Osteoblast (primary cell): ENCODE measurements at regions not wholly inside any gene's neighbourhood (a gene's known extent, or its start where the extent isn't known, plus 50 kb on each side); places are given as distances from the start of the nearest gene placed in this dataset.

ENCODE experiments used
- DNase-seq: peaks from one replicate; pipeline ENCODE4 v3.0.0; 2011; ENCODE audit warnings: low spot score, mixed read lengths; ENCODE audit not compliant: insufficient read length; ENCODE audit errors: missing footprints
- H2AFZ ChIP-seq: 2 replicates; pipeline ENCODE4 v1.6.0; 2011; ENCODE audit warnings: mild to moderate bottlenecking, low read length
- H3K27ac ChIP-seq: 2 replicates; pipeline ENCODE4 v1.5.1; 2011; ENCODE audit warnings: mild to moderate bottlenecking, low read depth, low read length, moderate library complexity
- H3K27me3 ChIP-seq: 2 replicates; pipeline ENCODE4 v1.6.0; 2012; ENCODE audit warnings: mild to moderate bottlenecking, control low read depth, inconsistent platforms, low read length, moderate library complexity; ENCODE audit not compliant: insufficient read depth
- H3K36me3 ChIP-seq: 2 replicates; pipeline ENCODE4 v1.5.1; 2011; ENCODE audit warnings: mild to moderate bottlenecking, low read length, control low read depth, moderate library complexity; ENCODE audit not compliant: insufficient read depth
- H3K4me1 ChIP-seq: 2 replicates; pipeline ENCODE4 v1.5.1; 2011; ENCODE audit warnings: mild to moderate bottlenecking, low read length, control low read depth, moderate library complexity; ENCODE audit not compliant: insufficient read depth
- H3K4me2 ChIP-seq: 2 replicates; pipeline ENCODE4 v1.6.0; 2011; ENCODE audit warnings: mild to moderate bottlenecking, low read length; ENCODE audit not compliant: insufficient read depth
- H3K4me3 ChIP-seq: fragments of 200-600 bp; sonication (generic); 3 replicates; pipeline ENCODE4 v1.5.1; 2012; ENCODE audit warnings: mild to moderate bottlenecking, low read length, inconsistent platforms; ENCODE audit not compliant: insufficient read depth
- H3K79me2 ChIP-seq: 2 replicates; pipeline ENCODE4 v1.6.0; 2012; ENCODE audit warnings: mild to moderate bottlenecking, low read length, control low read depth, inconsistent platforms; ENCODE audit not compliant: insufficient read depth
- H3K9me3 ChIP-seq: 2 replicates; pipeline ENCODE4 v1.5.1; 2011; ENCODE audit warnings: low read depth, low read length, control low read depth
- H4K20me1 ChIP-seq: 2 replicates; pipeline ENCODE4 v1.6.0; 2012; ENCODE audit warnings: mild to moderate bottlenecking, low read length, control low read depth; ENCODE audit not compliant: insufficient read depth
- TF ChIP-seq, protein P1 (sequence below): IDR thresholded peaks from 2 replicates; pipeline ENCODE4 v1.5.1; 2011; ENCODE audit warnings: mild to moderate bottlenecking, low read depth, low read length, moderate library complexity; ENCODE audit errors: extremely low read depth

DNA sequence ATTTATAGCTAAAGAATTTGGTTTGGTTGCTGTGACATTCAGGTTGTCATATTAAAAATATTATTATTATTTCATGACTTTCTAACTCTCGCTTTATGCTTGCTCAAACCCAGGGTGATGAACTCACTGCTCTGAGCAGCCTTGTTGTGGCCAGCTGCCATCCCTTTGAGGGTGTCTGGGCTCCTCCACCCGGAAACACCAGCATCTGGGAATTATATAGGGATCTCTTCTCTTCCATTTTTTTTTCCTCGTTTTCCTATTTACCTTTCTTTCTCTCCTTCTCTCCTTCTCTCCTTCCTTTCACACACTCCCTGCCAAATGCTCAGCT, 355.8 kb upstream of the SMARCA2 start:
- no peak for DNase-seq
- Histone ChIP-seq H3K4me2 (no peak overlapping the region), H4K20me1 (no peaks in the 10 kb centered on the region), H3K4me3 (no peak overlapping the region), H3K4me1 (no peaks in the 10 kb centered on the region), H3K27me3 (no peaks in the 10 kb centered on the region), H3K36me3 (no peaks in the 10 kb centered on the region), H2AFZ (no peak overlapping the region), H3K9me3 (no peaks in the 10 kb centered on the region), H3K79me2 (no peaks in the 10 kb centered on the region), H3K27ac (no peak overlapping the region)
- TF ChIP-seq, protein P1, sequence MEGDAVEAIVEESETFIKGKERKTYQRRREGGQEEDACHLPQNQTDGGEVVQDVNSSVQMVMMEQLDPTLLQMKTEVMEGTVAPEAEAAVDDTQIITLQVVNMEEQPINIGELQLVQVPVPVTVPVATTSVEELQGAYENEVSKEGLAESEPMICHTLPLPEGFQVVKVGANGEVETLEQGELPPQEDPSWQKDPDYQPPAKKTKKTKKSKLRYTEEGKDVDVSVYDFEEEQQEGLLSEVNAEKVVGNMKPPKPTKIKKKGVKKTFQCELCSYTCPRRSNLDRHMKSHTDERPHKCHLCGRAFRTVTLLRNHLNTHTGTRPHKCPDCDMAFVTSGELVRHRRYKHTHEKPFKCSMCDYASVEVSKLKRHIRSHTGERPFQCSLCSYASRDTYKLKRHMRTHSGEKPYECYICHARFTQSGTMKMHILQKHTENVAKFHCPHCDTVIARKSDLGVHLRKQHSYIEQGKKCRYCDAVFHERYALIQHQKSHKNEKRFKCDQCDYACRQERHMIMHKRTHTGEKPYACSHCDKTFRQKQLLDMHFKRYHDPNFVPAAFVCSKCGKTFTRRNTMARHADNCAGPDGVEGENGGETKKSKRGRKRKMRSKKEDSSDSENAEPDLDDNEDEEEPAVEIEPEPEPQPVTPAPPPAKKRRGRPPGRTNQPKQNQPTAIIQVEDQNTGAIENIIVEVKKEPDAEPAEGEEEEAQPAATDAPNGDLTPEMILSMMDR = no peak

DNA sequence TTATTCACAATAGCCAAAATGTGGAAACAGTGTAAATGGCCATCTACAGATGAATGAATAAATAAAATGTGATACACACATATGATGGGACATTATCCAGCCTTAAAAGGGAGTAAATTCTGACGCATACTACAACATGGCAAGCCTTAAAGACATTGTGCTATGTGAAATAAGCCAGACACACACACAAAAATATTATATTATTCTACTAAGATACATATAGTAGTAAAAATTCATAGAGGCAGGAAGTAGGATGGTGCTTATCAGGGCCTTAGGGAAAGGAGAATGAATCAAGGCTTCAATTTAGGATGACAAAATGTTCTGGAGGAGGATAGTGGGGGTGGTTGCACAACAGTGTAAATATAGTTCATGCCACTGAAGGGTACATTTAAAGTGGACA, 346.7 kb upstream of the SMARCA2 start:
- Histone ChIP-seq H3K27ac (no peak overlapping the region), H3K27me3 (no peaks in the 10 kb centered on the region), H3K4me2 (no peak overlapping the region), H3K9me3 (no peaks in the 10 kb centered on the region), H3K4me1 (no peaks in the 10 kb centered on the region), H2AFZ (no peak overlapping the region), H3K36me3 (no peaks in the 10 kb centered on the region), H3K4me3 (no peak overlapping the region), H4K20me1 (no peaks in the 10 kb centered on the region), H3K79me2 (no peaks in the 10 kb centered on the region)
- TF ChIP-seq, protein P1 = no peak
- DNase-seq = no peak

DNA sequence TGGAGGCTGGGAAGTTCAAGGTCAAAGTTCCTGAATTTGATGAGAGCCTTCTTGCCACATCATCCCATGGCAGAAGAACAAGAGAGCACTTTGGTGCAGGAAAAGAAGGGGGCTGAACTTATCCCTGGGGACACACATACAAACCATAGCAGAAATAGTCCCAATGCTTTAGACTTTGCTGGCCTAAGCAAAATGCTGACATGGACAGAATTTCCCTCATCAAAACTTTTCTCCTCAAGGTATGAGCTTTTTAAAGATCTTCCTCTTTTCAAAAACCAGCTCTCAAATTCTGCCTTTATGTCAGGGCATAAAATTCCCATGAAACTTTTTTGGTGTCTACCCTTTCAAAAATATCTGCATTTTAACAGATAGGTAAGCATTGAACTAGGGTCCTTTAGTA, 341.8 kb upstream of the SMARCA2 start:
- H3K4me2 ChIP-seq = no peak overlapping the region
- H4K20me1 ChIP-seq = no peaks in the 10 kb centered on the region
- H3K36me3 ChIP-seq = no peaks in the 10 kb centered on the region
- no peak overlapping the region for H3K4me3 ChIP-seq
- no peak overlapping the region for H2AFZ ChIP-seq
- H3K27me3 ChIP-seq = no peaks in the 10 kb centered on the region
- TF ChIP-seq, protein P1 = no peak
- no peak for DNase-seq
- H3K4me1 ChIP-seq = no peaks in the 10 kb centered on the region
- no peak overlapping the region for H3K27ac ChIP-seq
- H3K9me3 ChIP-seq = no peaks in the 10 kb centered on the region
- no peaks in the 10 kb centered on the region for H3K79me2 ChIP-seq

DNA sequence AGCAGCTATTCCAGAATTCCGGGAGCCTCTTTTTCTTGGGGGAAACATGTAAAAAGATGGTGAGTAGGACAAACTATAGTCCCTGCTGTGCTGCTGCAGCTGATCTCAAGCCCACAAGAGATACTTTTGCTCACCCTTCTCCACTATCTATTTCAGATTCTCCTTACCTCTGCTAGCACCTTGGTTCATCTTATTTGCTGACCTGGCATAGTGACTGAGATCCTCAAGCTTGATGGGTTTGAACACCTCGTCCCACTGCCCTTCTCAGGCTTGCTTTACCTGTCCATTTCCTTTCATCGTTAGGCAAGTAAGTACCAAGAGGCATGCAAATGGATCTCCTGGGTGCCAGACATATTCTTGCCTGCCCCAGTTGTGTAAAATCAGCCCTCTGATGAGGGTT, 338.4 kb upstream of the SMARCA2 start:
- Histone ChIP-seq H3K27ac (no peak overlapping the region), H3K4me2 (no peak overlapping the region), H2AFZ (no peak overlapping the region), H3K36me3 (no peaks in the 10 kb centered on the region), H3K4me3 (no peak overlapping the region), H3K79me2 (no peaks in the 10 kb centered on the region), H3K4me1 (no peaks in the 10 kb centered on the region), H3K27me3 (no peaks in the 10 kb centered on the region), H4K20me1 (no peaks in the 10 kb centered on the region), H3K9me3 (no peaks in the 10 kb centered on the region)
- TF ChIP-seq, protein P1 = no peak
- no peak for DNase-seq
